GM18507 (cell line): ENCODE measurements at regions not wholly inside any gene's neighbourhood (a gene's known extent, or its start where the extent isn't known, plus 50 kb on each side); places are given as distances from the start of the nearest gene placed in this dataset.
"Not testable (repeated sequence)": the region's sequence is repeated elsewhere in the genome, so short reads cannot be mapped to it uniquely, and the experiment has no call there.

Experiments used
- DNase-seq: peaks from one replicate; pipeline ENCODE4 v3.0.0; 2011; ENCODE audit warnings: low read depth; ENCODE audit not compliant: insufficient read length; ENCODE audit errors: extremely low spot score
- FAIRE-seq: peaks from 2 replicates; lab custom pipeline; 2011; peaks lifted over from hg19 to GRCh38; lab: Jason Lieb, UNC

DNA sequence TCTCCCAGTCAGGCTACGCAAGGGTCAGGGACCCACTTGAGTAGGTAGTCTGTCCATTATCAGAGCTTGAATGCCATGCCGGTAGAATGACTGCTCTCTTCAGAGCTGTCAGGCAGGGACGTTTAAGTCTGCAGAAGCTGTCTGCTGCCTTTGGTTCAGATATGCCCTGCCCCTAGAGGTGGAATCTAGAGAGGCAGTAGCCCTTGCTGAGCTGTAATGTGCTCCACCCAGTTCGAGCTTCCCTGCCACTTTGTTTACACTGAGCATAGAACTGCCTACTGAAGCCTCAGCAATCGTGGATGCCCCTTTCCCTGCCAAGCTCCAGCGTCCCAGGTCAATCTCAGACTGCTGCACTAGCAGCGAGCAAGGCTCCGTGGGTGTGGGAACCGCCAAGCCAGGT lies 57.5 kb upstream of the SETMAR start:
- FAIRE-seq (no peak), DNase-seq (no peak)

GRCh38 chr3:4247391-4247790 lies 55.8 kb upstream of the SETMAR start:
- FAIRE-seq = no peak

GRCh38 chr3:4250064-4250463 lies 53.1 kb upstream of the SETMAR start:
- FAIRE-seq (no peak), DNase-seq (no peak)

More at GRCh38 chr3:4247391-4247790, 55.8 kb upstream of the SETMAR start:
- no peak for DNase-seq

GRCh38 chr3:4251412-4251811 lies 51.8 kb upstream of the SETMAR start:
- FAIRE-seq (no peak), DNase-seq (no peak)

DNA sequence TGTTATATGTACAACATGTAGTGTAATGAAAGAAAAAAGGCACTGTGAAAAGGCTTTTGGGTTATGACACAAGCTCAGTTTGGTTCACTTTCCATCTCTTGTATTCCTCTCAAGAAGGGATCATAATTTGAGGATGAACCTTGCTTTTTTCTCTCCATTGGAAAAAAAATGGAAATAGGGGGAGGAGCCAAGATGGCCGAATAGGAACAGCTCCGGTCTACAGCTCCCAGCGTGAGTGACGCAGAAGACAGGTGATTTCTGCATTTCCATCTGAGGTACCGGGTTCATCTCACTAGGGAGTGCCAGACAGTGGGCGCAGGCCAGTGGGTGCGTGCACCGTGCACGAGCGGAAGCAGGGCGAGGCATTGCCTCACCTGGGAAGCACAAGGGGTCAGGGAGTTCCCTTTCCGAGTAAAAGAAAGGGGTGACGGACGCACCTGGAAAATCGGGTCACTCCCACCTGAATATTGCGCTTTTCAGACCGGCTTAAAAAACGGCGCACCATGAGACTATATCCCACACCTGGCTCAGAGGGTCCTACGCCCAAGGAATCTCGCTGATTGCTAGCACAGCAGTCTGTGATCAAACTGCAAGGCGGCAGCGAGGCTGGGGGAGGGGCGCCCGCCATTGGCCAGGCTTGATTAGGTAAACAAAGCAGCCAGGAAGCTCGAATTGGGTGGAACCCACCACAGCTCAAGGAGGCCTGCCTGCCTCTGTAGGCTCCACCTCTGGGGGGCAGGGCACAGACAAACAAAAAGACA lies 49.9 kb upstream of the SETMAR start:
- not testable (repeated sequence) for FAIRE-seq, DNase-seq
